NCI-H2029 treated with DMSO at 0.1 percent for 48 hours (cell line): ENCODE measurements at regions not wholly inside any gene's neighbourhood (a gene's known extent, or its start where the extent isn't known, plus 50 kb on each side); places are given as distances from the start of the nearest gene placed in this dataset.
"Not testable (repeated sequence)": the region's sequence is repeated elsewhere in the genome, so short reads cannot be mapped to it uniquely, and the experiment has no call there.

Source experiments
- DNase-seq: peaks from one replicate; lab custom pipeline; 2025; lab: John Stamatoyannopoulos, UW

DNA sequence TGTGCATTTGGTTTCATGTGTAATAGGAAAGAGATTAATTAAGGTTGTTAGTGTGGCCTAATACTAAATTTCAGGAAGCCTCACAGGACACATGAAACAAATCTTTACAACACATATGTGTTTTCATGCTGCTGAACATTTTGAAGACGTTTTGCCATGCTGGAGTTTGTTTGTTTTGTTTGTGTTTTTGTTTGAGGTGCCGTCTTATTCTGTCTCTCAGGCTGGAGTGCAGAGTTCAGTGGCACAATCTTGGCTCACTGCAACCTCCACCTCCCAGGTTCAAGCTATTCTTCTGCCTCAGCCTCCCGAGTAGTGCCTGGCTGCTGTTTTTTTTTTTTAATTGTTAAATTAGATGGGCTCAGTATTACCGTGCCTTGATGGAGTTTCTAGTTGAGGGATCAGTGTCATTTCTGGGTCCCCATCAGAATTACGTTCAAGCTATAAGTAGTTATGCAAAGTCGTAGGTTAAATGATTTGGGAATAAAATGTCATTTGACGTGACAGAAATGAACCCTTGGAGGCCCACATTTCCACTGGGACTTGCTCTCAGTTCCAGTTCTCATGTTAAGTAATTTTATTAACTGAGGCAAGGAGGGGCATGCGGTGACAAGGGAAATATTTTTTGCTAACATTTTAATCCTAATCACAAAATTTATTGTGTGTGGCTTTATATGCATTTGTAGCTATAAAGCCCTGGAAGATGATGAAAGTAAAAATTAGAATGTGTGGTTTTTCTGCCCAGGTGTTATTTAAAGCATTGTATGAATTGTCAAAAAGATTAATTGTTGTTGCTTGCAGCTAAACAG, 196.9 kb downstream of the TM9SF2 start:
- DNase-seq: no peak

DNA sequence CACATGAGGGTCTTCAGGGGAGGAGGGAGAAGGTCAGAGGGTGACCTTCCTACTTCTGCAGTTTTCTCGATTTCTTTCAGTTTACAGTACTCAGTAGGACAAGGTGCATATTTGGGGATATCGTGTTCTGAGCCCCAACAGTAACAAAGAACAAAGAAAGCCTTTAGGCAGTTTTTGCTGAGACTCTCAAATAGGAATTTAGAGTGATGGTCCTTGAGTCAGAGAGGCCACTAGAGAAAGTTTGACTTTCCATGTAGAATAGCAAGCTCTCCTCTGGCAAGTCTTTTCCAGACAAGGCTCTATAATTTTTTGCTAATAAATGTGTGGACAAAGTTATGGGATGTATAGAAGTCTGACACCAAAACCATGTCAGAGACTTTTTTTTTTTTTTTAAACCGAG, 194.6 kb downstream of the TM9SF2 start:
- DNase-seq: no peak

DNA sequence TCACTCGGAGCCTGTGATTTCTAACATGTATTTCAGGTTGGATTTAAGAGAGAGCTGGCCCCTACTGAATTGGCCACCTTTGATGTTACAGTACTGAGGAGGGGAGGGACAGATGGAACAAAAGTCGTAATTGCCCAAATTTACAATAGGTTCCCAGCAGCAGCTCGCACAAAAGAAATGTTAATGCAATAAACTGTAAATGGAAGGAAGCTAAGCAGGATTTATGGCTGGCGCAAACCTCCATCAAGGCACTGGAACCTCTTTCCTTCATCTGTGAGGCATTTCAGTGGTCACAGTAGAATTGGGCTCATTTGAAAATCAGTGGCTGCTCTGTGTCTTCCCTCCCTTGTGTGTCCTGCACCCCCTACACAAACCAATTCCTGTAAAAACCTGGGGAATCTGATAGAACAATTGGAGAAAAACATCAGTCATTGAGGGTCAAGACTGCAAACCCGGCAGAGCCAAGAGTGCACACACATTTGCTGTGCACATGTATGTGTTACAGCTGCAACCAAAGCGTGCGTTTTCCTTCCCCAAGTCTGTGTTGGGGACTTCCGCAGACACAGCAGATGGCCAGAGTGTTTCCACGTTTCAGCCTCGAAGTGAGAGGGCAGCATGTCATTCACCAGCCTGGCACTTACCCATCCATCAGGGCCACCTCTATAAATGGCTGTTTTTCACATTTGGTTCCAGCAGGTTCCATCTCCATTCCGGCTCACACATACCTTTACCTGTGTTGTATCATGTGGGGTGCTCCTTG, 192.8 kb downstream of the TM9SF2 start:
- DNase-seq: no peak

DNA sequence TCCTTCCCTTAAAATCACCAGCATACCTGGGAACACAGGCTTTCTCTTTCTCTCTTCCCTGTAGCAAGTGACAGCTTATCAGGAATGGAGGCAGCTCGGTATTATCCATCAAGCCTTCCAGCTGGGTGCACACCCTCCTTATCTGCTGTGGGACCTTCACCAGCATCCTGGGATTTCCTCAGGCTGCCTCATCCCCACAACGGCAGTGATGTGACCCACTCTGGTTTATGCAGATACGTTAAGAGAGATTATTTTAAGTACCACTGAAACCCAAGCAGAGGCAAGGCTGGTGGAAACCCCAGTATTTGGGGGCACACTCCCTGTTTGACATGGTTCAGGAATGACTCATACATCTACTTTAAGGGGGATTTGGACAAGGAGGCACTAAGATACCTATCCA, 192.1 kb downstream of the TM9SF2 start:
- no peak for DNase-seq

DNA sequence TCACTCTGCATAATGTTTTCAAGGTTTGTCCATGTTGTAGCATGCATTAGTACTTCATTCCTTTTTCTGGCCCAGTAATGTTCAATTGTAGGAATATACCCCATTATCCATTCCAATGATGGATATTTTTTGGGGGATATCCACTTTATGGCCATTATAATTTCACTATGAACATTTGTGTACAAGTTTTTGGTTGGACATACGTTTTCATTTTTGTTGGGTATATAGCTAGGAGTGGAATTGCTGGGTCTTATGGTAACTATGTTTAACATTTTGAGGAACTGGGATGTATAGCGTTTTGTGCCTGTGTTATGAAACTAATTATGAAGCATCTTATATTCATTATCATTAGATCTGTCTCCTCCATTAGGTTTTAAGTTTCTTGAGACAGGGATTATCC, 191.6 kb downstream of the TM9SF2 start:
- DNase-seq: no peak

DNA sequence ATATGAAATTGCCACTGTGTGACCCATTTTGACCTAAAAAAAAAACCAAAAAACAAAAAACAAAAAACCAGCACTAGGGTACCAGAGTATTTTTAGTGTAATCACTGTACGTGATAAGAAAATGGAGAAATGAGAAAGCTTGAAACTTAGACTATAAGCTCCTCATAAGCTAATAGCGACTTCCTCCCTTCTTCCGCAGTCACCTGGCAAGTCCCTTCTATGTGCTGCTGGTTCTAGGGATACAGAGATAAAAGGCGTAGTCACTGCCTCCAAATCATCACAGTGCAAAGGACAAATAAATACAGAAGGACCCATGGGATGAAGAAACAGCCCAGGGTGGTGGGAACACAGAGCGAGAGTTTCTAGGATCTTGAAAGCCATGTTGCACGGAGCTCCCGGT, 190.3 kb downstream of the TM9SF2 start:
- DNase-seq: no peak

DNA sequence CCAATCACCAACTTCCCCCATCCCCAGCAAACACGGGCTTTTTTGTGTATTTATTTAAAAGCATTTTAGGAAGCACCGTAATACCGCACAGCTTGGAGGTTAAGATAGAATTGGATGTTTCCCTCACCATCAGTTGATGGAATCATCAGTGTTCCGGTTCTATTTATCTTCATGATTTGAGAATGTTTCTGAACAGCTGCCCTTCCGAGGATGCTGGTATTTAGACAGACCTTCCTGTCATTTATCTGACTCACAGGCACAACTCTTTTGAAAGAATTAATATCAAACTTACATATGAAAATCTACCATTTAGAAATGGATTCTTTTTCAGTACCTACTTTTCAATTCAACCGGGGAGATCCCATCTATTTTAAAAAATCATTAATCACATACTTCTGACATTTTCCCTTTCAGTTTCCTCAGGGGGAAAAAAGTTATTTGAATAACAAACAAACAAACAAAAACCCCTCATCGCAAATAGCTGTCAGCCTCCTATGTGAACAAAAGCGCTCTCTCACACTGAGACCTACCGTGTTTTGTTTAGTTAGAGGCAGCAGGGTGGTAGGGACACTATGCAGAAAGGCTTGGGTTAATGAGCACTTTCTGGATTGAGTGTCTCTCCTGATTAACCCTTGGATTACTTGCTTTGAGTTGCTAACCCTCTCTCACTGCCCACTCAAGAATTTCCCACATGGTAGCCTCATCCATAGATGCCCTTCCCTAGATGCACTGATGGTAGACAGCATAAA, 189.3 kb downstream of the TM9SF2 start:
- no peak for DNase-seq

DNA sequence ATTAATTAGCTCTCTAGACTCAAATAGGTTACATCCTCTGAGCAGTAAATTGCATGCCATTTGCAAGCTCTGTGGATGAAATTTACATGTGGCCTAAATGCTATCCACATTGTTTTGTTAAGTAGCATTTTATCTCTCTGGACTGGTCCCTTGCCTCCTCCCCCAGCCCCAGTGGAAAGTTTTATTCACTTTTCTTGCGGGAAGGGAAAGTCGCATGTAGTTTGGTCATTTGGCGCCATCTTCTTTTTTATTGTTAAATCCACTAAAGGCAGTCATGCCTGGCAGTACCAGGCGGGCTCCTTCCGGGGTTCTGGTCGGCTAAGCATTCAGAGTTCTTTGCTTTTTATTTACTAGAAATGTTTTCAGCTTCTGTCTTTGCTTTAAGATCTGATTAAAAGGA, 188.7 kb downstream of the TM9SF2 start:
- no peak for DNase-seq

DNA sequence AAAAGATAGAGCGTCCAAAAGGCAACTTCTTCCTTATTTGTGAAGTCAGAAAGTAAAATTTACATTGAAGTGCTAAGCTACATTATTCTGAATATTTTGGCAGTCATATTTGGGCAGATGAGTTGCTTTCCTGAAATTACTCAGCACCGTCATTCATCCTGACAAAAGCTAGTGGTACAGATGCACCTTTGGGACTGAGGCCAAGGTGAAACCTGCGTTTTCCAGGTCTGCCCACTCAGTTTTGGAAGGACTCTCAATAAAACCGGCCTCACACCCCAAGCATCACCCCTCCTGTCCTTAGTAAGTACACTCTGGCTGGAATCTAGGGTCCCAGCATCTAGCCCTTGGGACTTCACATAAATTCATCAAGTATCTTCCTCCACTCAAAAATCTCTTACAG, 187.5 kb downstream of the TM9SF2 start:
- DNase-seq: no peak

DNA sequence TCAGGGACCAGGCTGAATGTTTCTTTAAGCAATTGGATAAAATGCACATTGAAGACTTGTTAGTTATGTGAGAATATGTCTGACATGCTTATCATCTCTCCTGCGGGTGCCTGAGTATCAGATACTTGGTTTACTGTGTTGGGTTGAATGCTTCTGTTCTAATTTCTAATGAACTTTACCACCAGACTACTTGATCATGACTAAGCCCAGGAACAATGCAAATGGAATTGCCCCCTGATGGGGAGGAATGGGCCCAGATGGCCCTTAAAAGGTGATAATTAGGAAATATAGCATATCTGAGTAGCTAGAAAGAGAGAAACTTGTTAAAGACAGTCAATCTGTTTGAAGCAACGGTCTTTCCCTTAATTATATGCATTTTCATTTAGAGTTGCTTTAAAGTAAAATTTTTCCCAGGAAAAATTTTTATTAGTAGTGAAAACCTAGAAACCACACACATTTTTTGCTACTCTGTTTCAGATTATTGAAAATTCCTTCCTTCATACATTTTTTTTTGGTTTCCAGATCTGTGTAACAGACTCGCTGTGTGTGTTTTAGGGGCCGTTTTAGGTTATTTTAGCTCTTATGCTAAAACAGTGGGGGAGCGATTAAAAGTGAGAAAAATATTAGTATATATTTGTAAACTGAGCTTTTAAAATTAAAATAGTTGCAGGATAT, 186.6 kb downstream of the TM9SF2 start:
- no peak for DNase-seq

DNA sequence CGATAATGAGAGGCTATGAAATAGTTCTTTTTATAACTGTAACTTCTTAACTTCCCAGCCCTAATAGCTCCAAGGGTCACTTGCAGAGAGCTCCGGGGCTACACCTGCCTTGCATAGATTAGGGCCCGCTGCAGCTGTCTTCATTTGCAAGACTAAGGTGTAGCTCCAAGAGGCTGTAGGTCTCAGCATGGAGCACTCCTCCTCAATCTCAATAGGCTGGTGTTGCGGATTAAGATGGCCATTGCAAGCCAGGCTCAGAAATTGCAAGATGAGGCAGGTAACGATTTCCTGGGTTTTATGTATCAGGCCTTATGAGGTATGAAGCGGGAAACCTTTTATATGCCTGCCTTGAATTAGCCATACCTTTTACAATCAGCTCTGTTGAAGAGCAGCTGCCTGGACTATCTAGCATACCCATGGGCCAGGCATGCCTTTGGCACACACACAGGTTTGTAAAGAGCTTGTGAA, 185.7 kb downstream of the TM9SF2 start:
- DNase-seq: no peak

DNA sequence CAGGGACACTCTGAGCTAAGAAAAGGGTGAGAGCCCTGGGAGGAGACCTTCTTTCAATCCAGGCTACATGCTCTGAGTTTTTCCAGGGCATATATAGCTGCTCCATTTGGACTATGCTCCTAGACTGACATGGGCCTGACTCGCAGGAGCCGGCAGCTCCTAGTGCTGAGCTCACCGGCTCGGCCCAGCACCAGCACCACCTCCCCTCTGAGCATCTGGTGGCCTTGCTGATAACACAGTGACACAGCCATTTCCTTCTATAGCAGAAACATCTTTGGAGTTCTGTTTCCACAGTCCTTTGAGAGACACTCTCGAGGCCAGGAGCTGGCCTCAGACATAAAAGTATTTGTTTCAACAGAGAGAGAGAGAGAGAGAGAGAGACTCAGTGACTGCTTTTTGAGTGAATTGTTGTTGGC, 184.9 kb downstream of the TM9SF2 start:
- DNase-seq: no peak

DNA sequence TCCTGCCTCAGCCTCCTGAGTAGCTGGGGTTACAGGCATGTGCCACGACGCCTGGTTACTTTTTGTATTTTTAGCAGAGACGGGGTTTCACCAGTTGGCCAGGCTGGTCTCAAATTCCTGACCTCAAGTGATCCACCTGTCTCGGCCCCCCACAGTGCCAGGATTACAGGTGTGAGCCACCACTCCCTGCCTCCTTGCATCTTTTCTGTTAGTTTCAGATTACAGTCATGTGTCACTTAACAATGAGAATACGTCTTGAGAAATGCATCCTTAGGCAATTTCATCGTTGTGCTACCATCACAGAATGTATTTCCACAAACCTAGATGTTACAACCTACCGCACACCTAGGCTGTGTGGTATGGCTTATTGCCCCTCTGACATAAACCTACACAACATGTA, 180.4 kb downstream of the TM9SF2 start:
- no peak for DNase-seq

DNA sequence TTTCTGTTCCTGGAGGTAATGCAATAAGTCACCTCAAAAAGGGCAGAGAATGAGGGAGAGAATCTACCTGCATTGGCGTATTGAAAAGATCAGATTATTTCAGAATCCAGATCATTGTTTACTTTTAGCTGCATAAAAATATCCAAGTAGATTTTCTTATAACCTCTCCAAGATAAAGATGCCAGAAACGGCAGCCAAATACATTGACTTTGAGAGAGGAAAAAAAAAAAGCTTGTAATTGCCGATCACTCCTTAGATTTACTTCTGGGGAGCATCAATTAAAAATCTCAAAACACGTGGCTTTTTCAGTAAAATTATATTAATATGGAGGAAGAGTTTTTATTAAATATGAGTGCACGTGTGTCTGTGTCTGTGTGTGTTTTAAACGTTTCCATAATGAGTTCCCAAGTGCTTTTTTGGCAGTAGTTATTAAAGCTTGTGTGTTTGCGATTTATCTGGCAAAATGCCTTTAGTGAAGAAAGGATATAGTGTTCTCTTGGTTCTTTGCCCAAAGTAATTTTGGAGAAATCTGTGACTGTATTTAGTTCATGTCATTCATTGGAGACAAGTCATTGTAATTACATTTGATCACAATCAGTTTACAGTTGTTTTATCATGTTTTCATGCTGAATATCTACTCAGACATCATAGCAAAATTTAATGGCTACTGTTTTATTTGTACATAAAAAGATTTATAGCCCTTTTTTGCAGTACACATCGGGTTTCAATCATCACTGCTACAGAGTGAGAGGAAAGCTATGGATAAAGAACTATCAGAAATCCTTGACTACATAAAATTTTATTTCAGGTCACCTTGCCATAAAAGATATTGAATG, 176.1 kb downstream of the TM9SF2 start:
- peak; percentile 62 for DNase-seq

DNA sequence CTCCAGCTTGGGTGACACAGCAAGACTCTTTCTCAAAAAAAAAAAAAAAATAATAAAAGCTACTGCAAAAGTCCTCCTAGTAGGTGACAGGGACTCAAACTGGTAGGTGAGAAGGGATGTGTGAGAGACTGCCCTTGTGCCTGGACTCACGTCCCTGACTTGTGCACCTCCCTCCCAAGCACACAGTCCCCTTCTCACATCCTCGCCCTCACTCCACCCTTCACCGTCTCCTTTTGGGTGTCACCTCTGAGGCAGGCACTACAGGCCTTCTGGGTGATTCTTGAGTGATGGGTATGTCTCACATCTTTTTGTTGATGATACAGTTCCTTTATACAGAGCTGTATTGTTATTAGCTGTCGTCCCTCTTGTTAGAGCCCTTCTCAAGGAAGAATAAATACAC, 170.5 kb downstream of the TM9SF2 start:
- no peak for DNase-seq

DNA sequence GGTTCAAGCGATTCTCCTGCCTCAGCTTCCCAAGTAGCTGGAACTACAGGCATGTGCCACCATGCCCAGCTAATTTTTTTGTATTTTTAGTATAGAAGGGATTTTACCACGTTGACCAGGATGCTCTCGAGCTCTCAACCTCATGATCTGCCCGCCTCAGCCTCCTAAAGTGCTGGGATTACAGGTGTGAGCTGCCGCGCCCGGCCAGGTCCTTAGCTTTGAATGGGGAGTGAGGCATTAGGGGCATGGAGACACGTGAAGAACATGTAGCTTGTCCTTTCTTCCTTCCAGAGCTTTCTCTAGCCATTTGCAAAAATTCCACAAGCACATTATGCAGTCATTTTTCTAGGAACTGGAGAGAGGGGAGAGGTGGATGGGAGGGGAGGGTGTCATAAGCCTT, 167.8 kb downstream of the TM9SF2 start:
- DNase-seq: not testable (repeated sequence)

DNA sequence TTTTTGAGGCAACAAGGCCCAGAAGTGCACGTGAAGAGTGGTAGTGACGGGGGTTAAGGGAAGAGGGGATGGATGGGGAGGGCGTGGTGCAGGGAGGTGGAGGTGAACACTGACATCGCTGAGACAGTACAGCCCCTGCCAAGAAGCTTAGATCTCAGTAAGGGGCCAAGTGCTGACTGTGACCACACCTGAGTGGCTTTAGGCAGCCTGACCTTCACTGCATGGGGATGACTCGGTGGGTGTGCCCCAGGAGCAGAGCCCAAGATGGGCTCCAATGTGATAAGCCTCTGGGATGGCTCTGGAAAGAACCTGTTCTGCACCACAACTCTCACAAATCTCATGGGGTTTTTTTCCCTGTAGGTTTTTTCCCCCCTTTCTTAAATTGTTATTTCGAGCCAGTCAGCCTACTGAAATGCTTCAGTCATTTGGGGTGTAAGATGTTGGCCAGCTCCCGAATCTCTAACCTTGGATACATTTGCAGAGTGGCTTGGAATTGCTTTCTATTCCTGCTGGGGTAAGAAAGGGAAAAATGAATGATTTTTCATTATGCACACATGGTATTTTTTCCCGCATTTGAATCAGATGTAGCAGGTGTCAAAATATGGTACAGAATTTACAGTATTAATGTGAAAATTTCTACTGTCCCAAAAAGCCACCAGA, 165.0 kb downstream of the TM9SF2 start:
- no peak for DNase-seq

DNA sequence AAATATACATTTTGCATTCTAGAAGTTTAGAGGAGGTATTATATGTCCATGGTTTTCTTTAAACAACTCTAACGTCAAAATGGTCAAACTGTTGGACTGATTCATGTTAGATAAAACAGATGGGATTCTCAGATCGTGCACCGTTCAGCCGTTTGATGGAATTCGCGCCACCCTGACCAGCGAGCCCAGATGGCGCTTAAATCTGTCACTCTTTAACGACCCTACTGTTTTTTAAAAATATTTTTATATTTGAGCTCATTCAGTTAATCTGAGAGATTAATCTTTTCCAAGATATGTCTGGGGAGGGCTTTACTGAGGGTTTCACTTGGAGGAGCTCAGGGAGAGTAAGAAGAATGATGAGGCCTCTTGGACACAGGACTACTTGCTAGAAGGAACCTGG, 164.4 kb downstream of the TM9SF2 start:
- no peak for DNase-seq

DNA sequence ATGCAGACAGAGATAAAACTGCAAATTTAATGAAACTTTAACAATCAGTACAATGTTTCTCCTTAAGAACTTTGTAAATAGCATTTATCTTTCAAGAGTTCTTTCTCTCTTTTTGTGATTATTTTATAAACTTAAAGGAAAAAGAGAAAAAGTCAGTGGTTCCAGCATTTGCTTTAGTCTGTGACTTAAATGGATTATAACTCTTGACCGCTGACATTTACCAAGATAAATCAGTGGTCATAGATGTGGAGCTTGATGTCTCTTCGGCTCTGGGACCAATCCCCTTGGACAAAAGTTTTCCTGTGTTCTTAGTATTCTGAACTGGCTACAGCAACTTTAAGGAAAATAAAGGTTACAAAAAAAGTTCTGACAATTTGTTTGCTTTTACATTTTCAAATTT, 162.6 kb downstream of the TM9SF2 start:
- DNase-seq: no peak

DNA sequence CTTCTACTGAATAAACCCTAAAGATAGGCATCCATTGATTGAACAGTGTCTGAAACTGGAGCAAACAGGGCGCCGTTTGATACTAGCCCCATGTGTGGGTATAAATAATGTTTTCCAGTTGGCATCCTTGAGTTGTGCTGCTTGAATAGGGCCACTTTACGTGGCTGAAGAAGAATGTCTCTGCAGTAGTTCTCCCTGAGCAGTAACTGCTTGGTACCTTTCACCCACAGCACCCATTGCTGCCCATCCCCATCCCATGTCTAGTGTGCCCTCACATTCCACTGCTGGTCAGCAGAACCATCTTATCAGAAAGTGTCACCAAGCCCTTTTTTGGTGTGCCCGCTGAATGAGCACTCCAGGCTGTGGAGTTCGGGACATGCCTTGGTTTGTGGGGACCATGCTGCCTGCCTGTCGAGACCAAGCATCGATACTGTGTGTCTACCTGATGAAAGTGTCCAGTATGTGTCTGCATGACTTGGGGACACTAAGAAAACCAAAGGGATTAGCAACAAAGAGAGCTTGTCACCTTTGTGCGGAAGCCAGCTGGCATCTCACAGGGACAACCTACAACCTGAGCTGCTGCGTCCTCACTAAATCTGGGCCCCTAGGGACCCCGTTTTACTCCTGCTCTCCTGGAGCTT, 162.0 kb downstream of the TM9SF2 start:
- no peak for DNase-seq
